IPS-15b (cell line): ENCODE measurements at regions not wholly inside any gene's neighbourhood (a gene's known extent, or its start where the extent isn't known, plus 50 kb on each side); places are given as distances from the start of the nearest gene placed in this dataset.
"Not testable (repeated sequence)": the region's sequence is repeated elsewhere in the genome, so short reads cannot be mapped to it uniquely, and the experiment has no call there.

ENCODE experiments used
- H3K27me3 ChIP-seq: one replicate; pipeline ENCODE4 v1.6.1; 2013; ENCODE audit warnings: low read length; ENCODE audit not compliant: control insufficient read depth, insufficient read depth
- H3K36me3 ChIP-seq: one replicate; pipeline ENCODE4 v1.6.1; 2013; ENCODE audit warnings: low read length; ENCODE audit not compliant: control insufficient read depth, insufficient read depth
- H3K4me1 ChIP-seq: one replicate; pipeline ENCODE4 v1.6.1; 2013; ENCODE audit warnings: mild to moderate bottlenecking, low read length; ENCODE audit not compliant: control insufficient read depth, insufficient read depth
- H3K4me3 ChIP-seq: one replicate; pipeline ENCODE4 v1.5.1; 2013; ENCODE audit warnings: low read depth, low read length
- H3K9ac ChIP-seq: one replicate; pipeline ENCODE4 v1.6.1; 2013; ENCODE audit warnings: low read depth, mild to moderate bottlenecking, low read length
- H3K9me3 ChIP-seq: one replicate; pipeline ENCODE4 v1.6.1; 2013; ENCODE audit warnings: mild to moderate bottlenecking, low read length; ENCODE audit not compliant: control insufficient read depth, insufficient read depth

DNA sequence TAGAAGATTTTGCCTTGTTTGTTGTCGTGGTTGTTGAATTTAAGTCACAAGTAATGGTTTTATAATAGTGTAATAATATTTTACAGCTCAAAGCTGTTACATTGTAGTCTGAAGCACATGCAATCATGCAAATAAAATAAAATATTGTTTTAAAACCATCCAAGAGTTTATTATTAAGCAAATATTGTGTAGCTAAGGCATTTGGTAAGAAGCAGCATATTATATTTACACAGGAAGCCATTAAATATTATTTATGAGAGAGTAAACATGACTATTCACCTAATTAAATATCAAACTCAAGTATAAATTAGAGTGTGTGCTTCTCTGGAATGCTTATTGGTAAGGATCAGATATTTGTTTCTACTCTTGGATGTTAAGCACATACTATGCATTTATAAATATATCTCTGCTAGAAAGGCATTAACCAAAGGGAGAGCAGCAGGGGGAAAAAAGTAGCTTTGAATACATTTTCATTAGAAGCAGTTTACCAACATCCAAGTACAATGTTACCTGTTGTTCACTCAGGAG is 431.5 kb upstream of the FAM174A start:
- H3K4me3 ChIP-seq, H3K27me3 ChIP-seq, H3K36me3 ChIP-seq, H3K9ac ChIP-seq, H3K9me3 ChIP-seq, H3K4me1 ChIP-seq: not testable (repeated sequence)

DNA sequence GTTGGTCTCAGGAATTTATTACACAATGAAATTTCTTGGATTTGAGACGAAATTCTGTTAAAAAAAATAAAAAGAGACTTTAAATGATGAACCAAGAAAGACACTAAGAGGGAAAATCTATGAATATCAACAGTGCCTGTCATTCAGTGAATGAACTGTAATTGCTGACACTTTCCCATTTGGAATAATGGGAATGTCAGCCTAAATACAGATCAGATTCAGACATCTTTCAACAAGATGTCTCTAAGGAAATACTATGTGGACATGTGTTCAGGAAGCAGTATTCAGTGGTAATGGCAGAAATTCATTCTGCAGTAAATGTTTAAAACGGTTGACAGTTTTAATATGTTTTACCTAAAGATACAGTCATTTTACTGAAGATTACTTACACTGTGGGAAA is 433.7 kb upstream of the FAM174A start:
- H3K27me3 ChIP-seq, H3K9ac ChIP-seq, H3K9me3 ChIP-seq, H3K4me3 ChIP-seq, H3K36me3 ChIP-seq, H3K4me1 ChIP-seq: not testable (repeated sequence)

DNA sequence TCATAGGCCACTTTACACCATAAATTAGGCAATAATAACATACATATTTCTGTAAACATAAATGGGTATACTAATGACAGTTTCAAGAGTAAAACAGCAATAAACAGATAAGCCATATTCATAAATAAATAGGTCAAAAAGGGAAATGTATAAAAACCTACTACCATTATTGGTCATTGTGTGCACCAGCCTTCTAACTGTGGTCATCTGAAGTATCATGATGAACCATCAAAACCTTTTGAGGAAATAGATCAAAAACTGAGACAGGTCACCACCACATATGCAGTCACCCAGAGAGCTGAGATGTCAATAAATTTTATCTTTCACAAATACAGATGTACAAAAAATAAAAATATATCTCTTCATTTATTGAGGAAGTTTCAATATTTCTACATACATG is 438.8 kb upstream of the FAM174A start:
- not testable (repeated sequence) for H3K4me1 ChIP-seq, H3K9me3 ChIP-seq, H3K4me3 ChIP-seq, H3K27me3 ChIP-seq, H3K36me3 ChIP-seq, H3K9ac ChIP-seq

DNA sequence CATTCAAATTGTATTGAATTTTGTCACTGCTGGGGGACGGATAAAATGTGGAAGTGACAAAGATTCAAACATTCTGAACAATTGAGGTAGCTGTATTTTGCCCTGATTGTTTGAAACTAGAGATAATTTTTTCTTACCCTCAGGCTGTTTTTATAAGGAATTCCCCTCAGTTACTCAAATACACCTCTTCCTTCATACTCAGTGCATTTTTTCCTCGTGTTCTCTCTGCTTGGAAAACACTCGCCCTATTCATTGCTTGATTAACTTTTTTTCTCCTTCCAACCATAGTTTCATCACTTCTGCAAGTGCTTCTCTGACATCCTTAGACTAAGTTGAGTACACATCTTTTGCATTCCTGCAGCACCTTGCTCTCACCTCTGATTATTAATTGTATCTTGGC is 454.5 kb upstream of the FAM174A start:
- H3K9ac ChIP-seq, H3K4me1 ChIP-seq, H3K9me3 ChIP-seq: not testable (repeated sequence)

DNA sequence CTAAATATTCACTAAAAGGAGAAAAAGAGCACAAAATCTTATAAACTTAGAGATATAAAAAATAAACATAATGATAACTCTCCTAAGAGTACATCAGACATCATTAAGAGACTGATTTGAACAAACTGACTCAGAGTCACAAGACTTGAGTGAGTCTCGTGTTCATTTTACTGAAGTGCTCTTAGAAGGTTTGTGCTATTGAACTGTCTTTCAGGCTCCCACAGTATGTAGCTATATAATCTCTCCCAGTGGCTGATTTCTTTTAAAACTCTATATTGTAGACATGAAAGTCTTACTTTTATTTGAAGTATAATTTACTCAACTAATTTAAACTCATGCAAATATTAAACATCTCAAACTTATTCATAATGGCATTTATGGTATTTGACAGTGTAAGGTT is 456.0 kb upstream of the FAM174A start:
- H3K4me1 ChIP-seq, H3K9ac ChIP-seq, H3K9me3 ChIP-seq, H3K27me3 ChIP-seq, H3K4me3 ChIP-seq, H3K36me3 ChIP-seq: not testable (repeated sequence)

More for the DNA sequence above, 454.5 kb upstream of the FAM174A start:
- not testable (repeated sequence) for H3K27me3 ChIP-seq, H3K4me3 ChIP-seq, H3K36me3 ChIP-seq

DNA sequence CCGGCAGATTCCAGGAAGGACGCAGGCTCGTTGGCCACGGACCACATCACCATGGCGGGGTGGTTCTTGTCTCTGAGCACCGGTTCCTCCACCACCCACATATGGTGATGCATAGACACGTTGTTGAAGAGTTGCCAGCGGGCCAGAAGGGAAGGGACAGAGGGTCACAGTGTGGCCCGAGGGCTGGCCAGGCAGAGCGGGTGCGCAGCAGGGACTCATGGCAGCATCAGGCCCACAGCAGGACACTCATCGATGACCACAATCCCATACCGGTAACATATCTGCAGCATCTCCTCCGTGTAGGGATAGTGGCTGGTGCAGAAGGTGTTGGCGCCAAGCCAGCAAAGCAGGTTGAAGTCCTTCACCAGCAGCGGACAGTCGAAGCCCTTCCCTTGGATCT is 469.2 kb upstream of the FAM174A start:
- not testable (repeated sequence) for H3K4me1 ChIP-seq, H3K4me3 ChIP-seq, H3K36me3 ChIP-seq, H3K9ac ChIP-seq, H3K9me3 ChIP-seq, H3K27me3 ChIP-seq

DNA sequence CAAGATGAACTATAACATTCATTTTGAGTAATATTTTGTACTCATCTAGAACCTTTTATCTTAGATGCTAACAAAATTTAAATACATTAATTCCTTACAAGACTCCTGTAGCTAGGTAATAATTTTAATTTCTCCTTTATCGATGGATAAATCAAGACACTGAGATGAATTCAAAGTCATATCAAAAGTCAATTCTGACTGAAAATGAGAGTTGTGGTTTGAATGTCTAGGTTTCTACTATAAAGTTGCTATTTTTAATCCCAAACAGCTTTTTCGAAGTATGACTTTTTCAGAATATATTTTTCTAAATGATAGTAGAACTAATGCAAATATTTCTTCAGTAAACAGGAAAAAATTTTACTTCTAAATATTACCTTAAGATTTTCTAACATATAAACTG is 491.7 kb upstream of the FAM174A start:
- Histone ChIP-seq H3K4me3 (no peak overlapping the region), H3K4me1 (no peaks in the 10 kb centered on the region), H3K9me3 (no peaks in the 10 kb centered on the region), H3K36me3 (no peaks in the 10 kb centered on the region), H3K9ac (no peak overlapping the region), H3K27me3 (no peaks in the 10 kb centered on the region)

DNA sequence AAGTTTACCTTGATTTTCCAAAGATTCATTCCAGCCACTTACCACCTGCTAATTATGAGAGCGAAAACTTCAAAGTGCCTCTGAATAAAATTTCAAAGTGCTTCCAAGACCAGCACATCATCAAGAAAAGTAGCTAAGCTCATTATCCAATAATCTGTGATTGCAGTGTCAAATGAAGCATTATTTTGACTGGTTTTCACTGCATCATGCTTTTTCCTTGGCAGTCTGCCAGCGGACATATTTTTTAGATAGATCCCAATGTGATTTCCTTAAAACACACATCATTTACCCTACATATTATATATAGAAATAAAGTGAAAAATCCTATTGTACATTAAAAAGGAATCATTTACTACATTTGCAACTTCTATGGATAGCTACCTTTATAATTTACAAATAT is 508.6 kb upstream of the FAM174A start:
- Histone ChIP-seq H3K4me1 (no peaks in the 10 kb centered on the region), H3K36me3 (no peaks in the 10 kb centered on the region), H3K27me3 (no peaks in the 10 kb centered on the region), H3K9me3 (no peaks in the 10 kb centered on the region), H3K4me3 (no peak overlapping the region), H3K9ac (no peak overlapping the region)

DNA sequence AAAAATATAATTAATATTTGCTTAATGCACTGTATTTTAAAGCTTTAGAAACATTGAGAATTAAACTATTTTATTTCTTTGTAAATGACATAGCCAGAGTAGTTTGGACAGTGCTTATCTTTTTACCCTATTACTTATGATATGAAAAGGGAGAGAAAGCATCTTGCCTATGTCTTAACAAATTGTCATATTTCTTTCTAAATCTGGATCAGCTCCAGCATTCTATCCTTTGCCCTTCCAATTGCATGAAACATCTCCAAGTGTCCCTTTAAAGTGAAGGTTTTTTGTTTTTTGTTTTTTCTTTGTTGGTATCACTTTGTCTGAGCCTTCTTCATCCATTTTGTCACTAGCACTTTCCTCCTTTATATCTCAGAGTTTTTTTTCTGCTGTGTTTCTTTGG is 511.6 kb upstream of the FAM174A start:
- Histone ChIP-seq H3K27me3 (no peaks in the 10 kb centered on the region), H3K9me3 (no peaks in the 10 kb centered on the region), H3K36me3 (no peaks in the 10 kb centered on the region), H3K4me3 (no peak overlapping the region), H3K4me1 (no peaks in the 10 kb centered on the region), H3K9ac (no peak overlapping the region)

DNA sequence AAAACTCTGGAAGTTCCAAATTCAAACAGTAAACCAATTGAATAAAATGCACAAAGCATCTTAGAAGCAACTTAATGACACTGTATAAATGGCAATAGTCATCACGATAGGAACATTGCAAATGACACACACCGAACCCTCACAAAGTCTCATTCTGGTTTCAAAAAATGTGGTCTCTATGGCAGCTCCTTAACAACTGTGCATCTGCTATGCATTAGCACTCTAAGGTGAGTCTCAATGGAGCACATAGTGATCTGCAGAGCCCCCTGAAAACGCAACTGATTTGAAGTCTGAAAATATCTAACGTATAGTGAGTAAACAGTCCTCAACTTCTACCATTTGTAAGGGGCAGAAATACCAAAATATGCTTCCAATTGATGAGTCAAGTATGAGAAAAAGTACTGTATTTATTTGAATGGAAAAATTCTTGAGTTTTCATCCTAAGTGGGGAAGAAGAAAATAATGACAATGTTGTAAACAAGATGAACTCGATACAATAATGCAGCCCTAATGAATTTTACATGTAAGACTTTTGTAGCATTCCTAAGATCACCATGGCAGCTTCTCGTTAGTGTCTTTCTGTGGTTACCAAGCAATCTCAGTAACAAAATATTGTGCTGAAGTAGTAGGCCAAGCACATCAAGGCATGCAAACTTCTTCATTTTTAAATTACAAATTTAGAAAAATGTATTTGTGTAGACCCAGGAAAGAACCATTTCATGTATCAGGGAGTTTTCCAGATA is 517.5 kb upstream of the FAM174A start:
- Histone ChIP-seq H3K4me1 (no peaks in the 10 kb centered on the region), H3K9ac (no peak overlapping the region), H3K9me3 (no peaks in the 10 kb centered on the region), H3K4me3 (no peak overlapping the region), H3K27me3 (no peaks in the 10 kb centered on the region), H3K36me3 (no peaks in the 10 kb centered on the region)

DNA sequence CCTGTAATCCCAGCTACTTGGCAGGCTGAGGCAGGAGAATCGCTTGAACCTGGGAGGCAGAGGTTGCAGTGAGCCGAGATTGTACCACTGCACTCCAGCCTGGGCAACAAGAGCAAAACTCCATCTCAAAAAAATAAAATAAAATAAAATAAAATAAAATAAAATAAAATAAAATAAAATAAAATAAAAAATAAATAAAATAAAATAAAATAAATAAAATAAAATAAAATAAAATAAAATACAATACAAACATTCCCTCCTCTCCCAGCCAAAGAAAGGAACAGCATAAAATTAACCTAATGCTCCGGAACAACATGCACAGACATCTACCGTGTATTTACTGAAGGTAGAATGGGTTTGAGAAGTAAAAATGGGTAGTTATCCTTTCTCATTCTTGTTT is 521.9 kb upstream of the FAM174A start:
- not testable (repeated sequence) for H3K9me3 ChIP-seq

DNA sequence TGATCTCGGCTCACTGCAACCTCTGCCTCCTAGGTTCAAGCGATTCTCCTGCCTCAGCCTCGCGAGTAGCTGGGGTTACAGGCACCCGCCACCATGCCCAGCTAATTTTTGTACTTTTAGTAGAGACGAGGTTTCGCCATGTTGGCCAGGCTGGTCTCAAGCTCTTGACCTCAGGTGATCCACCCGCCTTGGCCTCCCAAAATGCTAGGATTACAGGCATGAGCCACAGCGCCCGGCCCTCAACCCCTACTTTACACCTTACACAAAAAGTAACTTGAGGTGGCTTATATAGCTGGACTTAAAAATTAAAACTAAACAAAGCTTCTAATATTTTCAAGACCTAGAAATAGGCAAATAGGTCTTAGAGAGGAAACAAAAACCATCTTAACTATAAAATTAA is 524.0 kb upstream of the FAM174A start:
- not testable (repeated sequence) for H3K27me3 ChIP-seq, H3K4me1 ChIP-seq, H3K4me3 ChIP-seq, H3K9me3 ChIP-seq, H3K36me3 ChIP-seq, H3K9ac ChIP-seq

More for the DNA sequence above, 521.9 kb upstream of the FAM174A start:
- H3K27me3 ChIP-seq, H3K36me3 ChIP-seq, H3K4me1 ChIP-seq, H3K4me3 ChIP-seq, H3K9ac ChIP-seq: not testable (repeated sequence)
